Smooth muscle cell (in vitro differentiated cells): ENCODE measurements at regions not wholly inside any gene's neighbourhood (a gene's known extent, or its start where the extent isn't known, plus 50 kb on each side); places are given as distances from the start of the nearest gene placed in this dataset.
A peak's percentile ranks its signal among the peaks of the same experiment; 100 is the strongest.

Experiments used
- DNase-seq: peaks from one replicate; lab custom pipeline; 2025; ENCODE audit not compliant: unreplicated experiment; lab: John Stamatoyannopoulos, UW
- H2AFZ ChIP-seq: fragments of 200-600 bp; sonication (generic); 2 replicates; pipeline ENCODE4 v1.6.0; 2016; ENCODE audit warnings: antibody characterized with exemption, low read depth, mild to moderate bottlenecking
- H3F3A ChIP-seq: fragments of 200-600 bp; sonication (generic); 2 replicates; pipeline ENCODE4 v1.6.0; 2017; ENCODE audit warnings: antibody characterized with exemption, low read depth
- H3K27ac ChIP-seq: fragments of 200-600 bp; sonication (generic); 2 replicates; pipeline ENCODE4 v1.5.1; 2016; ENCODE audit warnings: low read depth, mild to moderate bottlenecking
- H3K27me3 ChIP-seq: fragments of 200-600 bp; sonication (generic); 2 replicates; pipeline ENCODE4 v1.6.1; 2016; ENCODE audit warnings: low read depth, mild to moderate bottlenecking
- H3K36me3 ChIP-seq: fragments of 200-600 bp; sonication (generic); 2 replicates; pipeline ENCODE4 v1.5.1; 2016; ENCODE audit warnings: low read depth
- H3K4me1 ChIP-seq: fragments of 200-600 bp; sonication (generic); 2 replicates; pipeline ENCODE4 v1.5.1; 2016; ENCODE audit warnings: low read depth
- H3K4me2 ChIP-seq: fragments of 200-600 bp; sonication (generic); 2 replicates; pipeline ENCODE4 v1.6.0; 2016; ENCODE audit warnings: mild to moderate bottlenecking
- H3K4me3 ChIP-seq: fragments of 200-600 bp; sonication (generic); 2 replicates; pipeline ENCODE4 v1.5.1; 2016; ENCODE audit warnings: mild to moderate bottlenecking
- H3K79me2 ChIP-seq: fragments of 200-600 bp; sonication (generic); 2 replicates; pipeline ENCODE4 v1.6.0; 2016; ENCODE audit warnings: low read depth, mild to moderate bottlenecking
- H3K9ac ChIP-seq: fragments of 200-600 bp; sonication (generic); 2 replicates; pipeline ENCODE4 v1.6.0; 2016; ENCODE audit warnings: low read depth
- H3K9me3 ChIP-seq: fragments of 200-600 bp; sonication (generic); replicated peaks from 2 replicates; pipeline ENCODE4 v1.5.1; 2016; ENCODE audit warnings: low read depth
- H4K20me1 ChIP-seq: fragments of 200-600 bp; sonication (generic); 2 replicates; pipeline ENCODE4 v1.6.0; 2016; ENCODE audit warnings: low read depth
- CTCF ChIP-seq: fragments of 200-600 bp; sonication (generic); IDR thresholded peaks from 2 replicates; pipeline ENCODE4 v1.5.1; 2017; ENCODE audit warnings: borderline replicate concordance, mild to moderate bottlenecking, antibody characterized with exemption; ENCODE audit not compliant: insufficient read depth, poor library complexity, severe bottlenecking
- WGBS: methylation state at CpG from one replicate; pipeline ENCODE4 v1.1.7; 2016; ENCODE audit warnings: low lambda C conversion rate; 5-methylcytosine and 5-hydroxymethylcytosine counted together

DNA sequence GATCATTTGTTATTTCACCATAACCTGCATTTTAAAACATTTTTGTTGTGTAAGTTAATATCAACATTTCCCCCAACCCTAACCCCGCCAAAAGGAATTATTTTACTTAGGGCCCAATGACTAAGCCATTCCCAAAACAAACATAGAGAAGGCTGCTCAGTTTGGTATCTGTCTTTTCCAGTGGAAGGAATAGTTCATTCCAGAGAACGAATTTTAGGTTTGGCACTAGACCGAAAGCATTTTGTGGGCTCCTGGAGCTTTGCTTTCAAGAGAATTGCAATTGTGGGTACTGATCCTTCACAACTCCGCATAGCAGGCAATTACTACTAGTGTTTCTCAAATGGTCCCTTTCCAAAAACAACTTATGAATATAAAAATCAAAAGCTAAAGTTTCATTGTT, 226.7 kb upstream of the MAD2L1 start:
- H3K27me3 ChIP-seq = no peaks in the 10 kb centered on the region
- H3F3A ChIP-seq = peaks cover 3% of the 10 kb centered on the region
- 34% methylated on average over 4 of the region's 4 CpGs for WGBS
- H3K36me3 ChIP-seq = no peaks in the 10 kb centered on the region
- H3K4me3 ChIP-seq = no peak overlapping the region
- no peaks in the 10 kb centered on the region for H3K4me1 ChIP-seq
- H4K20me1 ChIP-seq = no peaks in the 10 kb centered on the region
- no peak for TF ChIP-seq CTCF
- peak overlapping the region; percentile 40 for H3K4me2 ChIP-seq
- H3K79me2 ChIP-seq = no peaks in the 10 kb centered on the region
- H3K27ac ChIP-seq = peak overlapping the region; percentile 86
- DNase-seq = no peak
- H2AFZ ChIP-seq = no peak overlapping the region
- H3K9me3 ChIP-seq = no peaks in the 10 kb centered on the region
- peak overlapping the region; percentile 5 for H3K9ac ChIP-seq

DNA sequence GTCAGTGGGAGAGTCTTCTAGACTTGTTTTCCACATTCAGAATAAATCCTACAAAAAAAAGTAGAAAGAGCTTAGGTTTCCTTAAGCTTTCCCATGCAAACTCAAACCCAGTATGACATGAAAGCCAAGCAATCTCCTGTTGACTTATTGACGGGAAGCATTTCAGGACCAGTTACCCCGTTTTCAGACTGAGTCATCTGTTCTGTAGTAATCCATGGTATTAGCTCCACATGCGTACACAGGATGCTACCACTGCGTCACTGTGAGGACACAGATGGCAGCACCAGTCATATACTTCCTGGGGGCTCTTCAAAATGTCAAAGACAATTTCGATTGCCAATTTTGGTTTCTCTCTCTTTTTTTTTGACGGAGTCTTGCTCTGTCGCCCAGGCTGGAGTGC, 224.9 kb upstream of the MAD2L1 start:
- WGBS = 49% methylated on average over 7 of the region's 7 CpGs
- Histone ChIP-seq H3K27me3 (no peaks in the 10 kb centered on the region), H3K9ac (no peak overlapping the region), H4K20me1 (no peaks in the 10 kb centered on the region), H3K36me3 (no peaks in the 10 kb centered on the region), H3K4me3 (no peak overlapping the region), H3K79me2 (no peaks in the 10 kb centered on the region), H3K27ac (peak overlapping the region; percentile 86), H3K4me1 (no peaks in the 10 kb centered on the region), H3K9me3 (no peaks in the 10 kb centered on the region), H3K4me2 (peak overlapping the region; percentile 61), H2AFZ (peak overlapping the region; percentile 50), H3F3A (peaks cover 3% of the 10 kb centered on the region)
- no peak for TF ChIP-seq CTCF
- DNase-seq = no peak

GRCh38 chr4:120290553-120290952, 223.9 kb upstream of the MAD2L1 start:
- H3K9me3 ChIP-seq = no peaks in the 10 kb centered on the region
- no peaks in the 10 kb centered on the region for H3K27me3 ChIP-seq
- no peak for TF ChIP-seq CTCF
- H3K36me3 ChIP-seq = no peaks in the 10 kb centered on the region
- peak overlapping the region; percentile 86 for H3K27ac ChIP-seq
- WGBS = 95% methylated on average over 1 of the region's 1 CpG
- no peak for DNase-seq
- no peaks in the 10 kb centered on the region for H4K20me1 ChIP-seq
- no peak overlapping the region for H3K4me3 ChIP-seq
- peaks cover 3% of the 10 kb centered on the region for H3F3A ChIP-seq
- no peak overlapping the region for H3K9ac ChIP-seq
- H2AFZ ChIP-seq = peak overlapping the region; percentile 70
- H3K79me2 ChIP-seq = no peaks in the 10 kb centered on the region
- H3K4me1 ChIP-seq = no peaks in the 10 kb centered on the region
- peak overlapping the region; percentile 61 for H3K4me2 ChIP-seq

DNA sequence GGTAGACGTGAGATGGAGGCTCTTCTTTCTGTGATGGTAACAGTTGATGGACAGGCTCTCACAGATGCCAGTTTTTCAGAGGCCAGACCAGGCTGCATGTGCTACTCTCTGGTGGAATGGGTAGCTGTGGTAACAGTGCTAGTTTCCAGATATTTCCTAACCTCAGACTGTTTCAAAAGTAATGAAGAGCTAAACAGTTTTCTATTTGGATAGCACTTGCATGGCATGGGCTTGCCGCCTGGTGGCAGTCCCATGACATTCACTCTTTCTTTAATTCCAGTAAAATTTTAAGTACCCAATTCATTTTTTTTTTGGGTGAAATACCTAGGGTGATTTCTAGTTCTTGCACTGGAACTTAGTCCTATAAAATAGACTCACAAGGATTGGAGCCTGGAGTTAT, 220.2 kb upstream of the MAD2L1 start:
- Histone ChIP-seq H3K36me3 (no peaks in the 10 kb centered on the region), H3K27ac (no peak overlapping the region), H2AFZ (no peak overlapping the region), H3K4me2 (no peak overlapping the region), H3K4me3 (no peak overlapping the region), H3F3A (peaks cover 3% of the 10 kb centered on the region), H3K4me1 (no peaks in the 10 kb centered on the region), H3K79me2 (no peaks in the 10 kb centered on the region), H3K27me3 (no peaks in the 10 kb centered on the region), H3K9ac (no peak overlapping the region), H3K9me3 (no peaks in the 10 kb centered on the region), H4K20me1 (no peaks in the 10 kb centered on the region)
- no peak for DNase-seq
- TF ChIP-seq CTCF = peak; percentile 46
- 62% methylated on average over 2 of the region's 2 CpGs for WGBS
